HepG2 (cell line): ENCODE measurements at regions not wholly inside any gene's neighbourhood (a gene's known extent, or its start where the extent isn't known, plus 50 kb on each side); places are given as distances from the start of the nearest gene placed in this dataset.
A peak's percentile ranks its signal among the peaks of the same experiment; 100 is the strongest.

ENCODE experiments used
- ATAC-seq: fragments of 200-7000 bp; cut with Tn5 transposase; 3 replicates; pipeline ENCODE4 v1.9.1; 2020; ENCODE audit warnings: mild to moderate bottlenecking, moderate library complexity
- BruUV-seq: library from RNA; stranded (reverse); fragments of 400-500 nt; replicated peaks from 2 replicates; lab custom pipeline; 2021; lab: Mats Ljungman, UMichigan
- CTCF ChIA-PET: fragments of 300-600 bp; formaldehyde crosslinking; extraction: SDS; loops from one replicate; lab custom pipeline; 2021; ENCODE audit warnings: low total read pairs, inconsistent platforms, low intra/inter-chr PET ratio; lab: Yijun Ruan, JAX
- POLR2A ChIA-PET: fragments of 350-600 bp; sonication (Branson Sonifier 250); formaldehyde crosslinking; loops from one replicate; lab custom pipeline; 2020; ENCODE audit warnings: antibody characterized with exemption, inconsistent platforms; lab: Yijun Ruan, JAX
- DNase-seq: peaks from one replicate; pipeline ENCODE4 v3.0.0-alpha.2; 2015; ENCODE audit warnings: low spot score
- FAIRE-seq: peaks from 3 replicates; lab custom pipeline; 2011; peaks lifted over from hg19 to GRCh38; lab: Jason Lieb, UNC
- H2AFZ ChIP-seq: one replicate; pipeline ENCODE4 v1.6.1; 2011; ENCODE audit warnings: low read length, inconsistent platforms
- H3K27ac ChIP-seq: fragments of 300-600 bp; 3 replicates; pipeline ENCODE4 v1.8.0; 2011; ENCODE audit warnings: mixed run types, mild to moderate bottlenecking, mixed read lengths, low read length, inconsistent platforms; ENCODE audit not compliant: insufficient read depth; ENCODE audit errors: extremely low read length
- H3K27me3 ChIP-seq, 2 experiments: fragments of 200-600 bp in 1 of 2; 2 replicates in 1 of 2; 3 replicates in 1 of 2; pipeline versions ENCODE4 v1.6.0 to v1.8.0; 2011; ENCODE audit warnings: low read length in 2 of 2, mild to moderate bottlenecking in 2 of 2, moderate library complexity in 2 of 2, inconsistent platforms in 1 of 2; ENCODE audit not compliant: insufficient read depth in 2 of 2, control insufficient read depth in 1 of 2
- H3K36me3 ChIP-seq, 2 experiments: fragments of 200-600 bp in 1 of 2; replicated peaks in 1 of 2; 2 replicates in 1 of 2; 3 replicates in 1 of 2; pipeline versions ENCODE4 v1.5.1 to v1.8.0; 2011; ENCODE audit warnings: low read length in 2 of 2, inconsistent platforms in 1 of 2; ENCODE audit not compliant: insufficient read depth in 2 of 2, control insufficient read depth in 1 of 2
- H3K4me1 ChIP-seq: 2 replicates; pipeline ENCODE4 v1.5.1; 2012; ENCODE audit warnings: low read length, inconsistent platforms; ENCODE audit not compliant: insufficient read depth
- H3K4me2 ChIP-seq: 2 replicates; pipeline ENCODE4 v1.6.0; 2011; ENCODE audit warnings: low read depth, low read length, inconsistent platforms
- H3K4me3 ChIP-seq, 3 experiments: fragments of 200-600 bp in 1 of 3; sonication (generic), shearing (Covaris generic) in 1 of 3; replicated peaks in 1 of 3; 2 replicates each; pipeline ENCODE4 v1.5.1; 2011 to 2016; ENCODE audit warnings: low read length in 3 of 3, inconsistent platforms in 2 of 3, low read depth in 2 of 3, mild to moderate bottlenecking in 2 of 3, control low read depth in 1 of 3, mixed read lengths in 1 of 3; ENCODE audit not compliant: insufficient read depth in 1 of 3
- H3K79me2 ChIP-seq: one replicate; pipeline ENCODE4 v1.6.1; 2011; ENCODE audit warnings: low read length, inconsistent platforms; ENCODE audit not compliant: insufficient read depth
- H3K9ac ChIP-seq: 2 replicates; pipeline ENCODE4 v1.6.0; 2011; ENCODE audit warnings: mild to moderate bottlenecking, low read depth, low read length, inconsistent platforms; ENCODE audit not compliant: insufficient read depth
- H3K9me3 ChIP-seq: 2 replicates; pipeline ENCODE4 v1.5.1; 2012; ENCODE audit warnings: mild to moderate bottlenecking, low read length
- H4K20me1 ChIP-seq: 2 replicates; pipeline ENCODE4 v1.6.0; 2011; ENCODE audit warnings: inconsistent platforms, mild to moderate bottlenecking, low read length, moderate library complexity; ENCODE audit not compliant: insufficient read depth
- SP4 ChIP-seq: sonication (generic); formaldehyde crosslinking; IDR thresholded peaks from 2 replicates; pipeline ENCODE4 v1.8.1; 2023; ENCODE audit warnings: mild to moderate bottlenecking, missing genetic modification reagents
- WGBS: methylation state at CpG from one replicate; pipeline ENCODE4 v1.1.6; 2017; ENCODE audit warnings: low lambda C conversion rate; 5-methylcytosine and 5-hydroxymethylcytosine counted together
- in situ Hi-C: cut with HindIII; loops from 2 replicates; pipeline ENCODE4 v1.10.0; 2017; ENCODE audit warnings: low pct_unique_long_range_greater_than_20kb; ENCODE audit not compliant: extremely low pct_ligation_motif_present
- intact Hi-C: fragments of 100-400 bp; cut with micrococcal nuclease; formaldehyde crosslinking; loops from one replicate; pipeline ENCODE4 v1.10.0; 2022; ENCODE audit not compliant: unreplicated experiment
- TF ChIP-seq, protein P1 (sequence below): sonication (generic); formaldehyde crosslinking; IDR thresholded peaks from 2 replicates; pipeline ENCODE4 v1.4.0; 2020; ENCODE audit warnings: missing genetic modification reagents
- TF ChIP-seq, protein P2 (sequence below): sonication (generic); formaldehyde crosslinking; IDR thresholded peaks from 2 replicates; pipeline ENCODE4 v1.4.0; 2020; ENCODE audit warnings: low read depth, missing genetic modification reagents
- TF ChIP-seq, protein P3 (sequence below): fragments of 450-650 bp; IDR thresholded peaks from 2 replicates; pipeline ENCODE4 v1.6.1; 2017
- TF ChIP-seq, protein P4 (sequence below): sonication (generic); formaldehyde crosslinking; IDR thresholded peaks from 2 replicates; pipeline ENCODE4 v1.4.0; 2020; ENCODE audit warnings: missing genetic modification reagents

DNA sequence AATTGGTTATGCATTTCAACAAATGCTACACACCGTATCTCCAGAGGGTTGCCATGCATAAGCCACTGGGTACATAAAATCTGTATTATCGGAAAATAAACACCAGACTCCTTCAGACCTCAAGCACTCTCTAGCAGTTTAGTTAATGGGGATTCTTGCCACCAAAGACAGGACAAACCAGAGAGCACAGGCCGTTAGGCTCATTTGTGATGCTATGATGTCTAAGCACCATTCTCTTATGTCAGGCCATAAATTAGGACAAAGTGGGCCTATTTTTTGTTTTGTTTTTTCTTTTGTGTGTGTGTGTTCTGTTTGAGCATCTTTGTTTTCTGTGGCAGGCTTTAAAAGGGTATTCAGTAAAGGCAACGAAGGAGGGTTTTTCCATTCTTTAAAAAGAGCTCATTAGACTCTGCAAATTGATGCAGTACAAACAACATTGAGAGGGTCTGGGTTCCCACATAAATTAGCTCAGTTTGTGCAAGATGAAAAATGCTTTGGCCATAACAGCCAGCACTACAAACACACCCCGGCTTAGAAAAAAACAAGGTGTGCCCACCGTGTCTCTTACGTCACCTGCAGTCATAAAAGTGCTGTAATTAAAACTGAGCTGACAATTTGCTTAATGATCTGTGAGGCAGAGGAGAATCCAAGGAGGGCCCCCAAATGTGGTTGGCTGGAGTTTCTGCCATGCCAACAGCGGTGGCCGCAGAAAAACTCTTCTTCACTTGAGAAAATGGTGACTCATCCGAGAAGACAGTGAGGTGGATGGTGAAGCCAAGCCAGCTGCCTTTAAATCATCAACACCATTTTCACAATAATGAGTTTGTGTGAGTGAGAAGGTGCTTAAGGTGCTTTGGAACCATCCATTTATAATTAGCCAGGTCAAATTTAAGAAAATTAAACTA, 297.9 kb downstream of the GATA3 start (continued):
- TF ChIP-seq, protein P1, sequence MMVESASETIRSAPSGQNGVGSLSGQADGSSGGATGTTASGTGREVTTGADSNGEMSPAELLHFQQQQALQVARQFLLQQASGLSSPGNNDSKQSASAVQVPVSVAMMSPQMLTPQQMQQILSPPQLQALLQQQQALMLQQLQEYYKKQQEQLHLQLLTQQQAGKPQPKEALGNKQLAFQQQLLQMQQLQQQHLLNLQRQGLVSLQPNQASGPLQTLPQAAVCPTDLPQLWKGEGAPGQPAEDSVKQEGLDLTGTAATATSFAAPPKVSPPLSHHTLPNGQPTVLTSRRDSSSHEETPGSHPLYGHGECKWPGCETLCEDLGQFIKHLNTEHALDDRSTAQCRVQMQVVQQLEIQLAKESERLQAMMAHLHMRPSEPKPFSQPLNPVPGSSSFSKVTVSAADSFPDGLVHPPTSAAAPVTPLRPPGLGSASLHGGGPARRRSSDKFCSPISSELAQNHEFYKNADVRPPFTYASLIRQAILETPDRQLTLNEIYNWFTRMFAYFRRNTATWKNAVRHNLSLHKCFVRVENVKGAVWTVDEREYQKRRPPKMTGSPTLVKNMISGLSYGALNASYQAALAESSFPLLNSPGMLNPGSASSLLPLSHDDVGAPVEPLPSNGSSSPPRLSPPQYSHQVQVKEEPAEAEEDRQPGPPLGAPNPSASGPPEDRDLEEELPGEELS (CRISPR knock-in tag), result no peak
- TF ChIP-seq, protein P2, sequence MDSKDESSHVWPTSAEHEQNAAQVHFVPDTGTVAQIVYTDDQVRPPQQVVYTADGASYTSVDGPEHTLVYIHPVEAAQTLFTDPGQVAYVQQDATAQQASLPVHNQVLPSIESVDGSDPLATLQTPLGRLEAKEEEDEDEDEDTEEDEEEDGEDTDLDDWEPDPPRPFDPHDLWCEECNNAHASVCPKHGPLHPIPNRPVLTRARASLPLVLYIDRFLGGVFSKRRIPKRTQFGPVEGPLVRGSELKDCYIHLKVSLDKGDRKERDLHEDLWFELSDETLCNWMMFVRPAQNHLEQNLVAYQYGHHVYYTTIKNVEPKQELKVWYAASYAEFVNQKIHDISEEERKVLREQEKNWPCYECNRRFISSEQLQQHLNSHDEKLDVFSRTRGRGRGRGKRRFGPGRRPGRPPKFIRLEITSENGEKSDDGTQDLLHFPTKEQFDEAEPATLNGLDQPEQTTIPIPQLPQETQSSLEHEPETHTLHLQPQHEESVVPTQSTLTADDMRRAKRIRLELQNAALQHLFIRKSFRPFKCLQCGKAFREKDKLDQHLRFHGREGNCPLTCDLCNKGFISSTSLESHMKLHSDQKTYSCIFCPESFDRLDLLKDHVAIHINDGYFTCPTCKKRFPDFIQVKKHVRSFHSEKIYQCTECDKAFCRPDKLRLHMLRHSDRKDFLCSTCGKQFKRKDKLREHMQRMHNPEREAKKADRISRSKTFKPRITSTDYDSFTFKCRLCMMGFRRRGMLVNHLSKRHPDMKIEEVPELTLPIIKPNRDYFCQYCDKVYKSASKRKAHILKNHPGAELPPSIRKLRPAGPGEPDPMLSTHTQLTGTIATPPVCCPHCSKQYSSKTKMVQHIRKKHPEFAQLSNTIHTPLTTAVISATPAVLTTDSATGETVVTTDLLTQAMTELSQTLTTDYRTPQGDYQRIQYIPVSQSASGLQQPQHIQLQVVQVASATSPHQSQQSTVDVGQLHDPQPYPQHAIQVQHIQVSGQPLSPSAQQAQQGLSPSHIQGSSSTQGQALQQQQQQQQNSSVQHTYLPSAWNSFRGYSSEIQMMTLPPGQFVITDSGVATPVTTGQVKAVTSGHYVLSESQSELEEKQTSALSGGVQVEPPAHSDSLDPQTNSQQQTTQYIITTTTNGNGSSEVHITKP (CRISPR knock-in tag), result no peak
- TF ChIP-seq SP4, result no peak
- TF ChIP-seq, all 625 proteins: peak for 0

DNA sequence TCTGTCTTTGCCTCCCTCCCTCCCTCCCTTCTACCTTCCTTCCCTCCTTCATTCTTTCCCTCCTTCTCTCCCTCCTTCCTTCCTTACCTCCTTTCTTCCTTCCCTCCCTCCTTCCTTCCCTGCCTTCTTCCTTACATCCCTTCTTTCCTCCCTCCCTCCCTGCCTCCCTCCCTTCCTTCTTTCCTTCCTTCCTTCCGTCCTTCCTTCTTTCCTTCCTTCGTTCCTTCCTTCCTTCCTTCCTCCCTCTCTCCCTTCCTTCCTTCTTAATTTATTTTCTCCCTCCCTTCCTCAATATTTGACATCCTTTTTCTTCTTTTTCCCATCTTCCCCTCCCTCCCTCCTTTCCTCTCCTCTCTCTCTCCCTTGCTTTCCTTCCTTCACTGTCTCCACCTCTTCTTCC, 301.8 kb downstream of the GATA3 start:
- whole genome bisulfite sequencing, result 0% methylated on average over 2 of the region's 2 CpGs
- Histone ChIP-seq H3K27me3 (no peaks in the 10 kb centered on the region), H3K27ac (no peak overlapping the region), H3K36me3 (no peaks in the 10 kb centered on the region), H3K79me2 (no peaks in the 10 kb centered on the region), H2AFZ (no peak overlapping the region), H3K4me3 (no peak overlapping the region), H4K20me1 (no peaks in the 10 kb centered on the region), H3K9me3 (no peaks in the 10 kb centered on the region), H3K4me2 (no peak overlapping the region), H3K4me1 (no peaks in the 10 kb centered on the region), H3K9ac (no peak overlapping the region)
- ChIA-PET CTCF (no interaction called here), POLR2A (no interaction called here)
- TF ChIP-seq, protein P3, sequence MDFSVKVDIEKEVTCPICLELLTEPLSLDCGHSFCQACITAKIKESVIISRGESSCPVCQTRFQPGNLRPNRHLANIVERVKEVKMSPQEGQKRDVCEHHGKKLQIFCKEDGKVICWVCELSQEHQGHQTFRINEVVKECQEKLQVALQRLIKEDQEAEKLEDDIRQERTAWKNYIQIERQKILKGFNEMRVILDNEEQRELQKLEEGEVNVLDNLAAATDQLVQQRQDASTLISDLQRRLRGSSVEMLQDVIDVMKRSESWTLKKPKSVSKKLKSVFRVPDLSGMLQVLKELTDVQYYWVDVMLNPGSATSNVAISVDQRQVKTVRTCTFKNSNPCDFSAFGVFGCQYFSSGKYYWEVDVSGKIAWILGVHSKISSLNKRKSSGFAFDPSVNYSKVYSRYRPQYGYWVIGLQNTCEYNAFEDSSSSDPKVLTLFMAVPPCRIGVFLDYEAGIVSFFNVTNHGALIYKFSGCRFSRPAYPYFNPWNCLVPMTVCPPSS, result 0 out of 2 replicates have a peak, but pooled peaks have one; percentile 45
- TF ChIP-seq, protein P4, sequence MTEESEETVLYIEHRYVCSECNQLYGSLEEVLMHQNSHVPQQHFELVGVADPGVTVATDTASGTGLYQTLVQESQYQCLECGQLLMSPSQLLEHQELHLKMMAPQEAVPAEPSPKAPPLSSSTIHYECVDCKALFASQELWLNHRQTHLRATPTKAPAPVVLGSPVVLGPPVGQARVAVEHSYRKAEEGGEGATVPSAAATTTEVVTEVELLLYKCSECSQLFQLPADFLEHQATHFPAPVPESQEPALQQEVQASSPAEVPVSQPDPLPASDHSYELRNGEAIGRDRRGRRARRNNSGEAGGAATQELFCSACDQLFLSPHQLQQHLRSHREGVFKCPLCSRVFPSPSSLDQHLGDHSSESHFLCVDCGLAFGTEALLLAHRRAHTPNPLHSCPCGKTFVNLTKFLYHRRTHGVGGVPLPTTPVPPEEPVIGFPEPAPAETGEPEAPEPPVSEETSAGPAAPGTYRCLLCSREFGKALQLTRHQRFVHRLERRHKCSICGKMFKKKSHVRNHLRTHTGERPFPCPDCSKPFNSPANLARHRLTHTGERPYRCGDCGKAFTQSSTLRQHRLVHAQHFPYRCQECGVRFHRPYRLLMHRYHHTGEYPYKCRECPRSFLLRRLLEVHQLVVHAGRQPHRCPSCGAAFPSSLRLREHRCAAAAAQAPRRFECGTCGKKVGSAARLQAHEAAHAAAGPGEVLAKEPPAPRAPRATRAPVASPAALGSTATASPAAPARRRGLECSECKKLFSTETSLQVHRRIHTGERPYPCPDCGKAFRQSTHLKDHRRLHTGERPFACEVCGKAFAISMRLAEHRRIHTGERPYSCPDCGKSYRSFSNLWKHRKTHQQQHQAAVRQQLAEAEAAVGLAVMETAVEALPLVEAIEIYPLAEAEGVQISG (CRISPR knock-in tag), result no peak
- in situ Hi-C loops, result no loop called here
- intact Hi-C loops, result no loop called here
- ATAC-seq (no peak), FAIRE-seq (no peak), DNase-seq (no peak)
- no TSS peak for BruUV-seq
